ENCODE measurements at regions not wholly inside any gene's neighbourhood (a gene's known extent, or its start where the extent isn't known, plus 50 kb on each side); places are given as distances from the start of the nearest gene placed in this dataset.

GRCh38 chr5:87851603-87852002 is 417.0 kb downstream of the TMEM161B start:
- TF ChIP-seq CTCF (IDR thresholded peaks at IDR 0.05) (no peak), EZH2 (IDR thresholded peaks at IDR 0.05; ENCODE audit: borderline replicate concordance, insufficient read depth, low read depth, low read length, poor library complexity, severe bottlenecking) (no peak)

All from B cell (primary cell).